ENCODE measurements at regions not wholly inside any gene's neighbourhood (a gene's known extent, or its start where the extent isn't known, plus 50 kb on each side); places are given as distances from the start of the nearest gene placed in this dataset.

- no peak for TF ChIP-seq CTCF (IDR thresholded peaks at IDR 0.05)
- no peak for TF ChIP-seq POLR2A (IDR thresholded peaks at IDR 0.05)
These were observed 1484.9 kb downstream of the BRD1 start for GRCh38 chr22:48342732-48343131.

Data from adrenal gland (tissue), 5 donors.